Astrocyte of the spinal cord (primary cell): ENCODE measurements at regions not wholly inside any gene's neighbourhood (a gene's known extent, or its start where the extent isn't known, plus 50 kb on each side); places are given as distances from the start of the nearest gene placed in this dataset.
A peak's percentile ranks its signal among the peaks of the same experiment; 100 is the strongest.

ENCODE experiments used
- DNase-seq: peaks from one replicate; pipeline ENCODE4 v3.0.0; 2011; ENCODE audit warnings: low read depth, low spot score
- H3K4me3 ChIP-seq: 2 replicates; pipeline ENCODE4 v1.5.1; 2011; ENCODE audit warnings: low read depth, mild to moderate bottlenecking, low read length, moderate library complexity
- in situ Hi-C: cut with HindIII; loops from 2 replicates; pipeline ENCODE4 v1.10.0; 2017; ENCODE audit warnings: low sequenced_read_pairs
- TF ChIP-seq, protein P1 (sequence below): IDR thresholded peaks from 2 replicates; pipeline ENCODE4 v1.5.1; 2012; ENCODE audit warnings: low read depth, mild to moderate bottlenecking, low read length, inconsistent platforms

DNA sequence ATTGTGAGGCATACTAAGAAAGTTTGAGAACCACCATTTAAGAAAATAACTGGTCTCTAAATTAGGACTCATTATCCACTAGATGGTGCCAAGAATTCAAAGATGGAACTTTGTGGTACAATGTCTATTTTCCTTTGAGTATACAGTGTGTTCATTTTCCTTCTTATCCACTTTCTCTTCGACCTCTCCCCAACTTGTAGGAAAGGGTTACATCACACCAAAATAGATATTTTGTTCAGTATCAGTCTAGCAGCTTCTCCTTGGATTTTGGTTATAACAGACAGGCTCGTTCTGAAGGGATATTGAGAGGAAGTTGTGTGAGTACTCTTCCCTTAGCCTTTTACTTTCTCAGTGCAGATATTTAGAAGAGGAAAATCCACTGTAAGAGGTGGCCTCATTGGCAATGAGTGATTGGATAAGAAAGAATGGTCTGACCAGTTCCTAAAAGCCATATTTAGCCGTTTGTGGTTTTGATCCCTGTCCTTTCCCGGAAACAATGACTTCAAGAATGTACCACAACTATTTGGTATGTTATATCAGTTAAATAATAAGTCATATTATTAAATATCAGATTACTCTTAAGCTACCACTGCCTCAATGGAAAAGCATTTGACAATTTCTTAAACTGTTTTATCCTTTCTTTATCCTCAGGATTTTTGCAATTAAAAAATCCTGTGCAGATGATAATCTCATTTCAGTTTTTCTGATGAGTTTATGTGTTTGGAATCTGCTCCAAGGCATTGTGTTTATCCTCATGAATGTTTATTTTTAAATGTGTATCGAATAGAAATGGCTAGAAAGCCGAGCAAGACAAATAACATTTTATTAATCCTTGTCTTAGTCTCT, 69.0 kb upstream of the GRAMD2B start:
- TF ChIP-seq, protein P1, sequence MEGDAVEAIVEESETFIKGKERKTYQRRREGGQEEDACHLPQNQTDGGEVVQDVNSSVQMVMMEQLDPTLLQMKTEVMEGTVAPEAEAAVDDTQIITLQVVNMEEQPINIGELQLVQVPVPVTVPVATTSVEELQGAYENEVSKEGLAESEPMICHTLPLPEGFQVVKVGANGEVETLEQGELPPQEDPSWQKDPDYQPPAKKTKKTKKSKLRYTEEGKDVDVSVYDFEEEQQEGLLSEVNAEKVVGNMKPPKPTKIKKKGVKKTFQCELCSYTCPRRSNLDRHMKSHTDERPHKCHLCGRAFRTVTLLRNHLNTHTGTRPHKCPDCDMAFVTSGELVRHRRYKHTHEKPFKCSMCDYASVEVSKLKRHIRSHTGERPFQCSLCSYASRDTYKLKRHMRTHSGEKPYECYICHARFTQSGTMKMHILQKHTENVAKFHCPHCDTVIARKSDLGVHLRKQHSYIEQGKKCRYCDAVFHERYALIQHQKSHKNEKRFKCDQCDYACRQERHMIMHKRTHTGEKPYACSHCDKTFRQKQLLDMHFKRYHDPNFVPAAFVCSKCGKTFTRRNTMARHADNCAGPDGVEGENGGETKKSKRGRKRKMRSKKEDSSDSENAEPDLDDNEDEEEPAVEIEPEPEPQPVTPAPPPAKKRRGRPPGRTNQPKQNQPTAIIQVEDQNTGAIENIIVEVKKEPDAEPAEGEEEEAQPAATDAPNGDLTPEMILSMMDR: peak; percentile 31
- DNase-seq: peak; percentile 97
- peak overlapping the region; percentile 22 for H3K4me3 ChIP-seq

DNA sequence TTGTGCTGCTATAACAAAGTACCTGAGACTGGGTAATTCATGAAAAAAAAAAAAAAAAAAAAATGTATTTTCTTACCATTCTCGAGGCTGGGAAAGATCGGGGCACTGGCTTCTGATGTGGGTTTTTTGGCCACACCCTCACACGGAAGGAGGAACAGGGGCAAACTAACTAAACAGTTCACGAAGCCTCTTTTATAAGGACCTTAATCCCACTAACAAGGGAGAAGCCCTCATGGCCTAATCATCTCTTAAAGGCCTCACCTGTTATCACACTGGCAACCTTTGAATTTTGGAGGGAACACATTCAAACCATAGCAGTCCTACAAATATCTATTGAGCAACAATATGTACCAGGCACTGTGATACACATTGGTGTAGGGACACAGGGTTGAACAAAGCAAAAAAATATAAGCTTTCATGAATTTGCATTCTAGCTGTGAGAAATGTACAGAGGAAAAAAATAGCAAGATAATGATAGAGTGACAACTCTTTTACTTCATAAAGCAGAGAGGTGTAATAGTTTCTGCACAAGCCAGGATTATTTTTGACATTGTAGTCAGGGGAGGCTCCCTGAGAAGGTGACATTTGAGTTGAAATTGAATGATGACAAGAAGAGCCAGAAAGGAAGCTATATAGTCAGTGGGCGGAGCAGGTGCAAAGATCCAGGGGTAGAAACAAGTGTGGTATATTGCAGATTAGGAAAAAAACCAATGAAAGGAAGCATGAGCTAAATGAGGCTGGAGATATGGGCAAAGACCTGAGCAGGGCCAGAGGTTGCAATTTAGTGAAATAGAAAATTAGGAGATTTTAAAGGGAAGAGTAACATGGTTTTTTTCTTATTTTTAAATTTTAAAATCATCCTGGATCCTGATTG, 68.1 kb upstream of the GRAMD2B start:
- TF ChIP-seq, protein P1: no peak
- DNase-seq: no peak
- no peak overlapping the region for H3K4me3 ChIP-seq
- in situ Hi-C loops: no loop called here

More for the DNA sequence above, 69.0 kb upstream of the GRAMD2B start:
- in situ Hi-C loops: no loop called here

DNA sequence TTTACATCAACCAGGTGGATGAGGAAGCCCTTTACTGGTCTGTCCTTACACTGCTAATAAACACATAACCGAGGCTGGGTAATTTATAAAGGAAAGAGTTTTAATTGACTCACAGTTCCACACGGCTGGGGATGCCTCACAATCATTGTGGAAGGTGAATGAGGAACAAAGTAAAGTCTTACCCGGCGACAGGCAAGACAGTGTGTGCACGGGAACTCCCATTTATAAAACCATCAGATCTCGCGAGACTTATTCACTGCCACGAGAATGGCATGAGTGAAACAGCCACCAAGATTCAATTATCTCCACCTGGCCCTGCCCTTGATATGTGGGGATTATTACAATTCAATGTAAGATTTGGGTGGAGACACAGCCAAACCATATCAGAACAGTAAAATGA, 67.3 kb upstream of the GRAMD2B start:
- DNase-seq: no peak
- in situ Hi-C loops: no loop called here
- no peak overlapping the region for H3K4me3 ChIP-seq
- TF ChIP-seq, protein P1: no peak

DNA sequence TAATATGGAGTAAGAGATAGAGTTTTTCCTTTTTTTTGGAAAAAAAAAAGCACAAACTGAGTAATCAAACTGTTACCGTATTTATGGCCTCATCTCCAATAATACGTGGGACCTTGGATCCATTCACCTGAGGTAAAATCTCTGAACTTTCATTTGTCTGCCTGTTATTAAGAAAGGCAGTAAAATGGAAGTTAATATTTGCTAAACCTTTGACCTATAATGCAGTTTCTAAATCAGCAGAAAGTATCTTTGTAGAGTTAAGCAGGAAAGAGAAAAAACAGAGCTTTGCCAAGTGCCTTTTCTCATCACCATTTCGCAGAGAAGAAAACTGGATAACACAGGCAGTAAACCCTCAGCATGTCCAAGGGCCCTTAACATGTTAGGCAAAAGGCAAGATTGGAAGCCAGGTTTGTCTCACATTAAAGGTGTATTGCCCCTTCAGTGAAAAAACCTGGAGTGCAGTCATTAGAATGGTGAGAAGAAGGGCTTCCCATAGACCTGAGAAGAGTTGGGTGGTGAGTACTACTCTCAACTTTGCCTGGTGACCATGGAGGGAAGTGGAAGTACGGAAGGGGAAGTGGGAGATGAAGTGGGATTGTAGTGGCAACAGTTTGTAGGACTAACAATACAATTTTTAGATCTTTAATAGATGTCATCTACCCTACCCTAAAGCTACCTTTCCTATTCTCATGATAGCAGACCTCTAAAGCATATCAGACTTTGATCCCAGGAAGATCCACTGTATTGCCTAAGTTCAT, 65.4 kb upstream of the GRAMD2B start:
- TF ChIP-seq, protein P1: no peak
- no peak overlapping the region for H3K4me3 ChIP-seq
- no peak for DNase-seq
- in situ Hi-C loops: no loop called here

DNA sequence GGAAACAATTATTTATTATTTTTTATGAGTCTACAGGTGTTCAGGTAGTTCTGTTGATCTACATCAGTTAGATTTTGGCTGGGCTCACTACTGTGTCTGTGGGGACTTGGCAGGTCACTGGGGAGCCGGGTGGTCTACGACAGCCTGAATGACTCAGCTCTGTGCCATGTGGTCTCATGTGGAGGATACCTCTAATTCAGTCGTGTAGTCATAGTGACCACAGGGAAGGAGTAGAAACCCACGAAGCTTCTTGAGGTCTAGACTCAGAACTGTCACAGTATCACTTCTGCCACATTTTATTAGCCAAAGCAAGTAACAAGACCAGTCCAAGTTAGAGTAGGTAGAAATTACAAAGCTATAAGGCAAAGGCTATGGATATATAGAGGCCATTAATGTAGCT, 64.7 kb upstream of the GRAMD2B start:
- in situ Hi-C loops: no loop called here
- TF ChIP-seq, protein P1: no peak
- peak; percentile 55 for DNase-seq
- no peak overlapping the region for H3K4me3 ChIP-seq

DNA sequence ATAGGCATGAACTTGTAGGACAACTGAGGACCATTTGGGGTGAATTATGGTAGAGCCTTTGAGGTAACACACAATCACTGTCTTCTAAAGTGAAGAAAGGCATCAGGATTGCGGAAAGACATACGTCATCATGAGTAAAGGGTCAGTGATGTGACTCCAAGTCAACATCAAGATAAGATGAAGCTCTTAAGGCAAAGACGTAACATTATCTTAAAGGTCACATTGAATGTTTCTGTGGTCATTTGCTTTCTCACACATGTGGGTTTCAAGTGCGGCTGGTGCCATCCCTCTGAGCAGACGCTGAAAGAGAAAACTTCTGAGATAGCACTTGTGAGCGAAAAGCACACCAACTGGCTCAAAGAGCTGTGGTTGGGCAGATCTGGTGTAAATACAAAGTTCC, 63.3 kb upstream of the GRAMD2B start:
- TF ChIP-seq, protein P1: no peak
- in situ Hi-C loops: no loop called here
- no peak overlapping the region for H3K4me3 ChIP-seq
- no peak for DNase-seq
